ENCODE measurements at regions not wholly inside any gene's neighbourhood (a gene's known extent, or its start where the extent isn't known, plus 50 kb on each side); places are given as distances from the start of the nearest gene placed in this dataset.

GRCh38 chr6:113076816-113077215 is 729.7 kb downstream of the RFPL4B start:
- TF ChIP-seq CTCF (IDR thresholded peaks at IDR 0.05; ENCODE audit: low read depth, low read length), result no peak
- DNase-seq (ENCODE audit: low read depth in 2 of 2), result no peak
- H3K4me3 ChIP-seq (replicated peaks in 1 of 2; ENCODE audit: low read depth in 2 of 2, low read length in 2 of 2), result no peak overlapping the region

DNA sequence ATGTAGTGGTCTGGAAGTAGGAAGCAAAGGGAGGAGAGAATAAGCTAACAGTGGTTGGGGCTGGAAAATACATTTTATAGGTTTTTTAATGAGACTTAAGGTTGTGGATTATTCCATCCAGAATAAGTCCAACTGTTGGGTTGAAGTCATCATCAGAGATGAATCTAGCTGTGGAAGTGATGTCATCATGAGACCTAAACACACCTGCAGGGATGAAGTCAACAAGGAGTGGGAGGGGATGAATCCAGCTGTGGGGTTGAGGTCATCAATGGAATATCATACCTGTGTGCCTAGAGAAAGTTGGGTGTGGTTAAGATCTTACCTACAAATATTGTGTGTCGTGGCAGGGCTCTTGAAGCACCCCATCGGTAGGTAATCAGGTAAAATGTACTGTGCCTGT is 730.7 kb downstream of the RFPL4B start:
- TF ChIP-seq CTCF (IDR thresholded peaks at IDR 0.05; ENCODE audit: low read depth, low read length), result no peak
- DNase-seq (ENCODE audit: low read depth in 2 of 2), result no peak
- H3K4me3 ChIP-seq (replicated peaks in 1 of 2; ENCODE audit: low read depth in 2 of 2, low read length in 2 of 2), result no peak overlapping the region

GRCh38 chr6:113078791-113079190 is 731.7 kb downstream of the RFPL4B start:
- no peak overlapping the region for H3K4me3 ChIP-seq (replicated peaks in 1 of 2; ENCODE audit: low read depth in 2 of 2, low read length in 2 of 2)
- DNase-seq (ENCODE audit: low read depth in 2 of 2), result no peak
- no peak for TF ChIP-seq CTCF (IDR thresholded peaks at IDR 0.05; ENCODE audit: low read depth, low read length)

GRCh38 chr6:113082745-113083144 is 735.6 kb downstream of the RFPL4B start:
- peak; percentile 60 to 86 for DNase-seq (ENCODE audit: low read depth in 2 of 2)
- no peak for TF ChIP-seq CTCF (IDR thresholded peaks at IDR 0.05; ENCODE audit: low read depth, low read length)
- no peak overlapping the region for H3K4me3 ChIP-seq (replicated peaks in 1 of 2; ENCODE audit: low read depth in 2 of 2, low read length in 2 of 2)

DNA sequence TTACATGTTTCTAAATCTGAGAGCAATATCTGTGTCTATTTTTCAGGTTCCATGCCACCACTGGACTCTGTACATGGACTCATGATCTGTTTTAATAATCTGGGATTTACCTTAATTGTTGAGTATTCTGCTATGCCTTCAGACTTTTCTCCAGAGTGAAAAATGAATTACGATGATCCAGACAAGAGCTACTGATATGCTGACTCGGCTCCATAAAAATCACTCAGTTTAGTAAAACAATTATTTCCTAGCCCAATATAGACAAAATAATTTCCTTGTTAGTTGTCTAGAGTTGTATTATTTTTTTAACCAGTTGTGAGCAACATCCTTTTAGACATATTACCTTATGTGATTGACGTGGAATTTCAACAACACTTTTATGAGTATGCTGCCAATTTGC is 736.8 kb downstream of the RFPL4B start:
- TF ChIP-seq CTCF (IDR thresholded peaks at IDR 0.05; ENCODE audit: low read depth, low read length), result no peak
- no peak for DNase-seq (ENCODE audit: low read depth in 2 of 2)
- no peak overlapping the region for H3K4me3 ChIP-seq (replicated peaks in 1 of 2; ENCODE audit: low read depth in 2 of 2, low read length in 2 of 2)

DNA sequence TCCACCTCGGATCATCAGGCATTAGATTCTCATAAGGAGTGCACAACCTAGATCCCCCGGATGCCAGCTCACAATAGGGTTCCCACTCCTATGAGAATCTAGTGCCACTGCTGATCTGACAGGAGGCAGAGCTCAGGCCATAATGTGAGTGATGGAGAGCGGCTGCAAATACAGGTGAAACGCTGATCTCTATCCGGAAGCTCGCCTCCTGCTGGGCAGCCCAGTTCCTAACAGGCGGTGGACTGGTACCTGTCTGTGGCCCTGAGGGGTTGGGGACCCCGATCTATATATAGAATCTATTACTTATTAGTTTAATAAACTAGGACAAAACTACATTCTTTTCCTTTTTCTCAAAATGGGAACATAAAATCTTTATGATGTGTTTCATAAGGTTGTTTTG is 741.9 kb downstream of the RFPL4B start:
- no peak for DNase-seq (ENCODE audit: low read depth in 2 of 2)
- peak; percentile 4 for TF ChIP-seq CTCF (IDR thresholded peaks at IDR 0.05; ENCODE audit: low read depth, low read length)
- H3K4me3 ChIP-seq (replicated peaks in 1 of 2; ENCODE audit: low read depth in 2 of 2, low read length in 2 of 2), result no peak overlapping the region

- no peak overlapping the region for H3K4me3 ChIP-seq (replicated peaks in 1 of 2; ENCODE audit: low read depth in 2 of 2, low read length in 2 of 2)
- TF ChIP-seq CTCF (IDR thresholded peaks at IDR 0.05; ENCODE audit: low read depth, low read length), result no peak
Measured at GRCh38 chr6:113092795-113093194, 745.7 kb downstream of the RFPL4B start.

More at GRCh38 chr6:113092795-113093194, 745.7 kb downstream of the RFPL4B start:
- DNase-seq (ENCODE audit: low read depth in 2 of 2), result no peak

Data from cardiac fibroblast (primary cell).